NOMO-1 (cell line): ENCODE measurements at regions not wholly inside any gene's neighbourhood (a gene's known extent, or its start where the extent isn't known, plus 50 kb on each side); places are given as distances from the start of the nearest gene placed in this dataset.
"Not testable (repeated sequence)": the region's sequence is repeated elsewhere in the genome, so short reads cannot be mapped to it uniquely, and the experiment has no call there.

Source experiments
- DNase-seq, 2 experiments: peaks; one replicate each; lab custom pipeline; 2025; ENCODE audit not compliant: unreplicated experiment in 2 of 2; lab: John Stamatoyannopoulos, UW

DNA sequence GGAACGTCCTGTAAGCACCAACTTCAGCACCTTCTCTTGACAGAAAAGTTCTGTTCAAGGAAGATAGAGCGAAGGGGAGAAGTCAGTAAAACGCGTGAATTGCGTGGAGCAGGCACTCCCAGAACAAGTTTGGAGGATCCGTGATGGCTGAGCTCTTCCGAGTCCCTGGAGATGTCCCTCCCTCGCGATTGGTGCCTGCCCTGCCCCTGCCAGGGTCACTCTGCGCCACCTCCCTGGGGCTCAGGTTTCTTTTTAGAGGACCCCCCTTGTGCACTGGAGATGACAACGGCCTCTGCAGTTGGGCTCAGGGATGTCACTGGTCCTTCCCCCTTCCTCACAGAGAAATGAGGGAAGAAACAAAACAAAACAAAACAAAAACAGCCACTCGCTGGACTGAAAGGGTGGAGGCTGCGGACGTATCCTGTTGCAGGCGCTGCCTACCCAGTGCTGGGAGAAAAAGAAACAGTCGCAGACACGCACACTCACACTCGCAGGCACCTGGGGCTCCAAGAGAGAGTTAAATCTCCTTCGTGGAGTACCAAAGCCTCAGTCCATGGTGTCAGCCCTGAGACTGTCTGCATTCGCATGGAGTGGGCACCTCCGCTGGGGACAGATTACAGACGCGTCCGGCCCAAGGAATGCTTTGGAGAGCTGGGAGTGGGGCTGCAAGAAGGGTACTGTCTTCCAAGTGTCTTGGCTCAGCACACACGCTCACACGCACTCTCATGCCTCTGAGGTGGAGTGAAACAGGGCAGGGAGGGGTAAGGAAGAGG lies 512.7 kb downstream of the SLCO4C1 start:
- no peak for DNase-seq

GRCh38 chr5:101782352-101783103 lies 513.6 kb downstream of the SLCO4C1 start:
- DNase-seq = no peak

DNA sequence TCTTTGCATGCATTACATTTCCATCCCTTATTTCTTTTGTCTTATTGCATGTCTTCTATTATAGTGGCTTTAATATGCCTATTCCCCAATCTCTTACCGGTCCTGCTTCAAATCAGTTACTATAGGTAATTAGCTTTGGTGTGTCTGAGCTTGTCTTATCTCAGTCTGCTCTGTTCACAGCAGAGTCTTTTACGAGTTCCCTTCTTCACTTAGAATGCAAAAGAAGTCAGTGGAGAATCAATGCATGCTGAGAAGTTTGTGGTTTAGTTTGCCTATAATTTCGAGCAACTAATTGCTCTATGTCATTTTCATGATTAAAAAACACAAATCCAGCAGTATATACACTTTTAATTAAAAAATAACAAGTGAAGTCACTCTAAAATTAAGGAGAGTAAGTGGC lies 545.0 kb downstream of the SLCO4C1 start:
- no peak for DNase-seq

GRCh38 chr5:101743000-101743399 lies 553.1 kb downstream of the SLCO4C1 start:
- DNase-seq = not testable (repeated sequence)

- peak in 1 of 2 experiments; percentile 0 for DNase-seq
These were observed 567.2 kb downstream of the SLCO4C1 start for GRCh38 chr5:101728933-101729332.

DNA sequence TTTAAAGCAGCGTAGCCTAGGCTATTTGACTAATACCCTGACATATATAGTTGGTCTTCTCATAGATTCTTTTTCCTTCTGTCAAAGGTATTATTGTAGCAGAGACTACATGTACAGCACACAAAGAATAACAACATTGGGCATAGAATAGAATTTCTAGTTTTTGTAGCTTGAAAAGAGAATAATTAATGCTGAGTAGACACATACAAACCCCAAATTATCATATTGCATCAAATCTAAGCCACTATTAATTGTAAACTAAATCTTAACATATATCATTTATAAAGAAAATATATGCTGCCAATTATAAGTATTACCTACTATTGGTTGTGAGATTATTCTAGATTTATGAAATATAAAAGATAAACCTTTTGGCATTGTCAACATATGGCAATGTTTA lies 574.5 kb downstream of the SLCO4C1 start:
- no peak for DNase-seq

DNA sequence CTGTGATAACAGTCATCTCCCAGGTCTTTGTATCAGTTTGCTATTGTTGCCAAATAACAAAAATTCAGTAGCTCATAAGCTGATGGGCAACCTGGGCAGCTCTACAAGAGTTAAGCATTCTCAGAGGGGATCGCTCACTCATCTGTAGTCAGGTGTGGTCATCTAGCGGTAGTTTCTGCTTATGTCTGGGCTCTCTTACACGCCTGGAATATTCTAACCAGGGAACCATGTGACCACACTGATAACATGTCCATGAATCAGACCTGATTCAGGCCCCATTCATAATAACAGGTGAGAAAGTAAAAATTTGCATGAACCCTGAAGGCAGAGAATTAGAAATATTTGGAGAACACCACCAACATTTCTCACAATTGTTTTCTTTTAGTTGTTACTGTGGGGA lies 576.1 kb downstream of the SLCO4C1 start:
- no peak for DNase-seq

DNA sequence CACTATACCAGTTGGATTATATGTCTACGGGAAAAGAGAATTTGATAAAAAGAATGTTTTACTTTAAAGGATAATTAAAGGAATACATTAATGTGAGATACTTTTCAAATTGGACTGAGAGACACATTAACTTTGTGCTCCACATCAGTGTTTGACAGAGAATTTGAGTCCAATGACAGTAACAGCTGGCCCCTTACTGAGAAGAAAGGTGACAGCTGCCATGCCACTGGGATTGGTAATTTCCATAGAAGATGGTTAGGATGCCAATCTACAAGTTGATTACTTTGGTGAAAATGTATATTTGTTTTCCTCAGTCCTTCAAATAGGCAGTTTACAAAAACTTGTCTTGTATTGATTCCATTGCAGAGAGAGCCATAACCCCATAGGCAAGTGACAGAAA lies 578.4 kb downstream of the SLCO4C1 start:
- DNase-seq = no peak

DNA sequence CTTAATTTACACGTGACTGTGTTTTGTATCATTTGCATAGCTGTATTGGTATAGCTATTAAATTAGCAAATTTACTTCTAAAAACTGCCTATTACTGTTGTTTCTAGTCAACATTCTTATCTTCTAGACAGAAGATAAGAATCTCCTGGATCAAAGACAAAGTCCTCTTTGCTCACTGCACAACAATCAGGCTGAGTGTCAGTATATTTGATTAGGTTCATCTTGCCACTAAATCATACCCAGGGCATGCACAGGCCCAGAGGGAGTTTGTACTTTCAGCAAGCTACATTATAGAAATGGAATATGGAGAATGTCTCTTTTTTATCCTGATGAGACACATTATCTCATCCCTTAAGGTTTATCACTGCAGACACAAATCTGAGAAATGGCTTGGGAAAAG lies 579.1 kb downstream of the SLCO4C1 start:
- no peak for DNase-seq

GRCh38 chr5:101715790-101716189 lies 580.3 kb downstream of the SLCO4C1 start:
- DNase-seq = not testable (repeated sequence)

- no peak for DNase-seq
These were observed 606.8 kb downstream of the SLCO4C1 start for GRCh38 chr5:101689306-101689705.

- DNase-seq = no peak
These were observed 607.9 kb downstream of the SLCO4C1 start for GRCh38 chr5:101688156-101688555.

DNA sequence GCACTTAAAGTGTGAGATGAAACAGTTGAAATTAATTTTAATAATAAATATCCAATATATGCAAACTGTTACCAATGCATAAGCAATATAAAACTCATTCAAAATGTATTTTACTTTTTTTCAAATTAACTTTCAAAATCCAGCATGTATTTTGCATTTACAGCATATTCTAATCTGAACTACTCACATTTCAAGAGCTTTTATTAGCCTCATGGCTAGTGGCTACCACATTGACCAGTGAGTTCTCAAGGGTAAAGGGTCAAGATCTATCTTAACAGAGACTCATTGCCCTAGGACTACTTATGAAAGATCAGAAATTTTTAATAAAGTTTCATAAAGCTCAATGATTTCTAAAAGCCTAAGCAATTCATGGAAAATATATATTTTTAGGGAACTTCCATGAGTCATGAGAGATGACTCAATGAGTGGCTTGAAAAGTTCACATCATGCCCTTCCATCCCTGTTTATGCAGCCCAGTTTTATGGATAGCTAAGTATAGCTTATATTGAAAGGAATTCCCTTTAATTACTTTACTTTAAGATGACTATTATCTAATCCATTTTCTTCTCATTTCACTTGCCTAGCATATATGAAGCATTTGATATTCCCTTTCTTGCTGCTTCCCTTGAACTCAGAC lies 608.6 kb downstream of the SLCO4C1 start:
- no peak for DNase-seq

- no peak for DNase-seq
These were observed 609.4 kb downstream of the SLCO4C1 start for GRCh38 chr5:101686536-101687157.

DNA sequence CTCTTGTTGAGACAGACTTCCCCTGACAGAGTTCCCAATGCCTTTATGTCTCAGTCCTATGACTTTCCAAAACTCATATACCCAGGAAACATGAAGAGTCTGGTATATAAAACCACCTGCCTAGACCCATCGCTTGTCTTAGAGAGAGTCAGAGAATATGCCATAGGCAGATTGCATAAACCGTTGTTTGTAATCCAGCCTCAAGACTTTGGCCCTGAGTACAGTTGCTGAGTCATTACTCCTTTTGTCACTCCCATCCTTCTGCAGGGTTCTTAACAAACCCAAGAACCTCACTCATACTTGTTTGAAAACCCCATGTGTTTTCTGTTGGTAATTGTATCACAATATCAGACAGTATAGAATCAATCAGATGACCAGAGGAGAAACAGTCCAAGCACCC lies 616.3 kb downstream of the SLCO4C1 start:
- DNase-seq = peak; percentile 39 to 52

GRCh38 chr5:101678481-101679193 lies 617.4 kb downstream of the SLCO4C1 start:
- DNase-seq = peak; percentile 9 to 22

- no peak for DNase-seq
These were observed 618.1 kb downstream of the SLCO4C1 start for GRCh38 chr5:101677961-101678360.

DNA sequence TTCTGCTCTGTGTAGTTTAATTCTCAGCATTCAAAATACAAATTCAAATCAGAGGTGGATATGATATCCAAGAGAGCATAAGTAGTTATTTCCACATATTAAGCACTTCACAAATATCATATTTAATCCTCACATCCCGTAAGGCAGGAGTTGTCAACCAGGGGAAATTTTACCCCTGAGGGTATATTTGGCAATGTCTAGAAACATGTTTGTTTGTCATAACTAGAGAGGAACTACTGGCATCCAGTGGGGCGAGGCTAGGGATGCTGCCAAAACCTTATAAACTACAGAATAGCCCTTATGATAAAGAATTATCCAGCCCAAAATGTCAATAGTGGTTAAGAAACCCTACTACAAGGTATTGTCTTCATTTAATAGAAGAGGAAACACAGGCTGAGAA lies 619.4 kb downstream of the SLCO4C1 start:
- DNase-seq = no peak

- DNase-seq = no peak
These were observed 620.4 kb downstream of the SLCO4C1 start for GRCh38 chr5:101675510-101676219.

DNA sequence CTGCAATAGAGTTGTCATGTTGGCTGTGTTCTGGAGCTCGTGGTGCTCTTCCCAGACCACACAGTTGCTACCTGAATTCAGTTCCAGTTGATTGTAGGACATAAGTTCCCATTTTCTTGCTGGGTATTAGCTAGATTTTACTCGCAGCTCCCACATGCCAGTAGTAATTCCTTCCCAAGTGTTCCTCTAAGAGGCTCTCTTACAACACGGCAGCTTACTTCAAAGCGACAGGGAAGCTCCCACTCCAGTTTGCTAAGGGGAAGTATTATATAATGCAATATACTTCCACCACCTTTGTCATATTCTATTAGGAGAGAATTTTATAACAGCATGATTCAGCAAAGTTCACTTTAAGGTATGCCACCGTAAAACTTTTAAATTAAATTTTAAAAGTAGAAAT lies 623.0 kb downstream of the SLCO4C1 start:
- DNase-seq = no peak
